ENCODE measurements at regions not wholly inside any gene's neighbourhood (a gene's known extent, or its start where the extent isn't known, plus 50 kb on each side); places are given as distances from the start of the nearest gene placed in this dataset.

DNA sequence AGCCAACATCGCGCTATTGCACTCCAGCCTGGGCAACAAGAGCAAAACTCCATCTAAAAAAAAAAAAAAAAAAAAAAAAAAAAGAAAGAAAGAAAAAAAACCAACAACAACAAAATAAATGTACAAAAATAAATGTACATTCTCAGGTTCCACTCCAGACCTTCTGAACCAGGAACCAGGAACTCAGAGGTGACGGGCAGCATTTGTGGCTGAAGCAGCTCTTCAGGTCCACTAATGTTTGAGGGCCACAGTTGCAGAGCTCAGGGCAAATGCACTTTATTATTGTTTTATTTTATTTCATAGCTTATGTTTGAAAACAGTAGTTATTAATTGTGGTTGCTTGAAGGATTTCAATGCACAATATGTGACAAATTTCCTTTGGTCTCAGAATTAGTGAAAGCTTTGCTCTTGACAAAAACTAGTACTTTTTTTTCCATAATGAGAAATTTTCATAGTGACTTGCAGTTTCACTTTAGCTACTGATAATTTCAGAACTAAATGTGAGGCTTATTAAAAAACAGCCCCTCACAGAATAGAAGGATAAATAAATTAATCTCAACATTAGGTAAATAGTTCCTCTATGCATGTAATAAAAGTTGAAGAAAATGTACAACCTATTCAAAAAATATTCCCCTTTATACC, 378.4 kb upstream of the SPHKAP start:
- Mint-ChIP-seq H3K27me3 (ENCODE audit: low read depth) (no peaks in the 10 kb centered on the region), H3K9me3 (peaks cover 6% of the 10 kb centered on the region), H3K36me3 (ENCODE audit: low read depth) (no peaks in the 10 kb centered on the region), H3K4me1 (ENCODE audit: low read depth) (no peaks in the 10 kb centered on the region), H3K4me3 (no peak overlapping the region), H3K27ac (no peak overlapping the region)

DNA sequence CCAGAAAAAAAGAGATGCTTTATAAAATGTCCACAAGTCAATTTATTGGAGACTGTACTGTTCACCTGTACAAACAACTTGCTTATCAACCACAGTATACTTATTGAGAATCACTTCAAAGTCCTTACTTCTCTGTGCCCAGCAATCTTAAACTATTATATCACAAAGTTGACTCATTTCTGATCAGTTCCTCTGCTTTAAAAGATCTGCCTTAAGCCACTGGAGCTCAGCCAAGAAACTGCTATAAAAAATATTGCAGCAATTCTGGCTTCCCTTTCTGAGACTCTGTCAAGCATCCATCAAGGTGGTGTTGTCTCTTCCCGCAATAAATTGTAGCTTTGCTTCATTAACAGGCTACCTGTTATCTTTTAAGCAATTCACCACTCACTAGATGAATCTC, 375.2 kb upstream of the SPHKAP start:
- H3K27ac Mint-ChIP-seq: no peak overlapping the region
- no peak overlapping the region for H3K4me3 Mint-ChIP-seq
- H3K4me1 Mint-ChIP-seq (ENCODE audit: low read depth): no peaks in the 10 kb centered on the region
- no peaks in the 10 kb centered on the region for H3K36me3 Mint-ChIP-seq (ENCODE audit: low read depth)
- H3K27me3 Mint-ChIP-seq (ENCODE audit: low read depth): no peaks in the 10 kb centered on the region
- peaks cover 11% of the 10 kb centered on the region for H3K9me3 Mint-ChIP-seq

DNA sequence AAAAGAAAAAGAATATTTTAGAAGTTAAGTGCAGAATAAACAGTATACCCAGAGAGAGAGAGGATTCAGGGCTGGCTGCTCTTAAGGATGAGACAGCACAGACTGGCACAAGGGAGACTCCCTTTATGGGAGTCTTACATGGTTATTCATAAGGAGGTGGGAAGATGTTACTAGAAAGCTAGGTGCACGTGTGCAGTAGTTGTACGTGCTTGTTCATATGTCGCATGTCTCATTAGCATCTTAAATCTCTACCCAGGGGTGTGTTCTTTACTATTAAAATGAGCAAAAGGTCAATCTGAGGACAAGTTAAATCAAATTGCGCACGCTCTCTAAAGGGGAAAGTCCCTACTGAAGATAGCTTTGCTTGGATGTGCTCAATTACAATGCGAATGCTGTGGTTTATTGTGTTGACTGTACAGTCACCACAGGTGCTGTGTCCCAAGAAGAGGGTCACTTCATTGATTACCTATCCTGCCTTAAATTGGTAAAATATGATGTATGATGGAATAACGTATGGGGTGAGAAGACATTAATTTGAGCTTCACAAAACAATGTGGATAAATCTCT, 368.0 kb upstream of the SPHKAP start:
- H3K4me1 Mint-ChIP-seq (ENCODE audit: low read depth): no peaks in the 10 kb centered on the region

DNA sequence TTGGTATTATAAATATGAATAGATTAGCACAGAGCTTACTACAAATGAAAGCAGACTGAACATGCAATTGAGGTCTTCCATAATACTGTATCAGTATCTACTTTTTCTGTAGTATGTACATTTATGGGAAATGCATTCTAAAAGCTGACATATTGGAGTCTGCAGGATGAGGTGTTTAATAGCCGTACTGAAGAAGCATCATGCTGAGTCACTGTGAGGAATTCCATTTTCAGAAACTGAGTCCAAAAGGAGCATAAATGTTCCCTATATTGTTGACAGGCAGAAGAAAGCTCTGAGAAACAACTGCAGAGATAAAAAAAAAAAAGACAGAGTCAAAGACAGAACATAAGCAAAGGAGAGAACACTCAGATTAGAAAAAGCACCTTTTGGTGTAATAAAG, 366.7 kb upstream of the SPHKAP start:
- H3K9me3 Mint-ChIP-seq: peaks cover 6% of the 10 kb centered on the region
- no peaks in the 10 kb centered on the region for H3K27me3 Mint-ChIP-seq (ENCODE audit: low read depth)
- no peaks in the 10 kb centered on the region for H3K4me1 Mint-ChIP-seq (ENCODE audit: low read depth)
- H3K27ac Mint-ChIP-seq: no peak overlapping the region
- no peak overlapping the region for H3K4me3 Mint-ChIP-seq
- H3K36me3 Mint-ChIP-seq (ENCODE audit: low read depth): no peaks in the 10 kb centered on the region

More for the DNA sequence above, 368.0 kb upstream of the SPHKAP start:
- H3K27me3 Mint-ChIP-seq (ENCODE audit: low read depth): no peaks in the 10 kb centered on the region
- no peak overlapping the region for H3K4me3 Mint-ChIP-seq
- H3K9me3 Mint-ChIP-seq: peaks cover 7% of the 10 kb centered on the region
- H3K36me3 Mint-ChIP-seq (ENCODE audit: low read depth): no peaks in the 10 kb centered on the region
- H3K27ac Mint-ChIP-seq: no peak overlapping the region

DNA sequence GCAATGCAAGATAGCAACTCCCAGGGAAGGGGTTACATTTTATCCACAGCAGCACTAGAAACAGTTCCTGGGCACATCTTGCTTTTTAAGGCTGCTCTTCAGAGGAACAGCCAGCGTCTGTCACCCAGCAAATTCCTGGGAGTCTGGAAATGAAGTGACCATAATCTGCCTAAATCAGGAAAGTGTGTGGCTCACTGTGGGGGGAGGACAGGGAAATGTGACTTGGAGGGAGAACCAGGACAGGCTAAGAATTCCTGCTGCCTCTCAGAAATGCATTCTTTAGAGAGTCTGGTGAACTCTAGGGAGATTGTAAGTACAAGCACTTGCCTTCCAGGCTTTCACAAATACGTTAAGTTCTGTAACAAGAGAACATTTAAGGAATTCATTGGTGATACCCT, 364.3 kb upstream of the SPHKAP start:
- Mint-ChIP-seq H3K9me3 (peaks cover 6% of the 10 kb centered on the region), H3K36me3 (ENCODE audit: low read depth) (no peaks in the 10 kb centered on the region), H3K27me3 (ENCODE audit: low read depth) (no peaks in the 10 kb centered on the region), H3K27ac (no peak overlapping the region), H3K4me3 (no peak overlapping the region), H3K4me1 (ENCODE audit: low read depth) (no peaks in the 10 kb centered on the region)

DNA sequence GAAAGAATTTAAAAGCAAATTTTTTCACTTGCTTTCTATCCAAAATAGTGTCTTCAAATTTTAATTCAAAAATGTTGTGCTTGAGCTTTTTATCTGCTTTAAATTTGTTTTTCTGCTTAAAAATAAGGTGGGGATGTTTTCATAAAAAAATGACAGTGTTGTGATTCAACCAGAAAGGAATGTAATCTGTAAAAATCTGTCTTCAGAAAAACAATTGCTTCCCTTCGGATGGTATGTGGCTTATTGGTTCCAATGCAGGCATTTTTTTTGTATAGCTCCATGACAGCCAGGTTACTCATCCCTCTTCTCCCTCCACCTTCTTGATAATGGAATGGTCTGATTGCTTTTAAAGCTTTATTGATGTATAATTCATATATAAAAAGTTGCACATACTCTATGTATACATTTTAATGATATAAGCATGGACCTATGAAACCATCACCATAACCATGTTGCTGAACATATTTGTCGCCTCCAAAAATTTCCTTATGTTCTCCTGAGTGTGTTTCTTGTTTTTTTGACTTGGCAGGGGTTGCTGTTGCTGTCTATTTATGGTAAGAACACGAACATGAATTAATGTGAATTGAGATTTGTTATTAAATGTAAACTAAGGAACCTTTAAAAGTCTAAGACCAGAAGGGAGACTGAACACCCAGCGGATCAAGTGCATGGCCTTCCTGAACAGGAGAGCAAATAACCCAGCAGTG, 363.7 kb upstream of the SPHKAP start:
- Mint-ChIP-seq H3K27ac (no peak overlapping the region), H3K36me3 (ENCODE audit: low read depth) (no peaks in the 10 kb centered on the region), H3K4me1 (ENCODE audit: low read depth) (no peaks in the 10 kb centered on the region), H3K27me3 (ENCODE audit: low read depth) (no peaks in the 10 kb centered on the region), H3K4me3 (no peak overlapping the region), H3K9me3 (peaks cover 6% of the 10 kb centered on the region)

DNA sequence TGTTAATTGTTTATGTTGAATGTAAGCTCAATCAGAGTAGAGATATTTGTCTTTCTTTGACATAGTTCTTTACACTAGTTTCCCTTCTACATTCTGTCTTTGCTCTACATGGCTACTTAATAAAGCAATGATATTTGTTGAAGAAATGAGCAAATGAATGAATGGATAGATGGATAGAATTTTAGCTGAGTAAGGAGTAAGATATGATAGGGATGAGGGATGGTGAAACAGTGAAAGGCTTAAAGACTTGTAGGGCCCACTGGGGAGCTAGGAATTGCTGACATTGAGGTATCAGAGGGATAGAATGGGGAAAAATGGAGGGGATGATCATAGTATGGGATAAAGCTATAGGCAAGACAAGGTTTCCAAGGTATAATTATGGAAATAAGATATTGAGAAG, 361.6 kb upstream of the SPHKAP start:
- Mint-ChIP-seq H3K27me3 (ENCODE audit: low read depth) (no peaks in the 10 kb centered on the region), H3K36me3 (ENCODE audit: low read depth) (no peaks in the 10 kb centered on the region), H3K4me3 (no peak overlapping the region), H3K9me3 (peaks cover 12% of the 10 kb centered on the region), H3K27ac (no peak overlapping the region), H3K4me1 (ENCODE audit: low read depth) (no peaks in the 10 kb centered on the region)

DNA sequence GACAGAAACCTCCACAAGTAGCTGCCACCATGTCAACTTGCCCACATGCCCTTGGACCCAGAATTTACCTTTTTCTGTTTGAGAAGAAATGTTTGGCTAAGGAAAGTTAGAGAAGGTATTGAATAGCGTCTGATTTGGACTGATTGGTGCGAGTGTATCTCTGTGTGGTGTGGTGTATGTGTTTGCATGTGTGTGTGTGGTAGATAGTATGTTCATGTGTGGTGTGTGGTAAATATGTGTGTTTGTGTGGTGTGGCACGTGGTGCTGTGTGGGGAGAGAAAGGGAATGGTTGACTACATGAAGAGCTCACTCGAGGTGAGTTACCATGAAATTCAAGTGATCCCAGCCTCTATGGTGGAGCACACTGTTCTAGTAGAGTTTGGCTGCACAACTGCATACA, 360.8 kb upstream of the SPHKAP start:
- H3K4me3 Mint-ChIP-seq: no peak overlapping the region
- H3K36me3 Mint-ChIP-seq (ENCODE audit: low read depth): no peaks in the 10 kb centered on the region
- no peaks in the 10 kb centered on the region for H3K4me1 Mint-ChIP-seq (ENCODE audit: low read depth)
- H3K9me3 Mint-ChIP-seq: peaks cover 15% of the 10 kb centered on the region
- H3K27ac Mint-ChIP-seq: no peak overlapping the region
- H3K27me3 Mint-ChIP-seq (ENCODE audit: low read depth): no peaks in the 10 kb centered on the region

DNA sequence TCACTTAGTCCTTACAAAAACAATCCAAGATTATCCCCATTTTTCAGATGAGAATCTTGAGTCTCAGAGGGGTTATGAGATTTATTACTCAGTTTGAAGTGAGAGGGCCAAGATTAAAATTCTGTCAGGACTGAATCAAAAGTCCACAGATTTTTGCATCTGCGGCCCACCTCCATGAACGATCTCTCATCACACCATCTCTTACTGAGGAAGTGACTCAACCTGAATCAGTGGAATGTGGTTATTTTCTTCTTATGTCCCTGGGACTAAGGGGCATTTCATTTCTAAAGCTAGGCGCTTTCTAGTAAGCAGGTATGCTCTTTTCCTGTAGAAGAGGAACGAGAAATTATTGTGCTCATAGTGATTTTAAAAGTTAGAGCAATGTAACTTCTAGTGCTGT, 360.3 kb upstream of the SPHKAP start:
- Mint-ChIP-seq H3K4me1 (ENCODE audit: low read depth) (no peaks in the 10 kb centered on the region), H3K4me3 (no peak overlapping the region), H3K27me3 (ENCODE audit: low read depth) (no peaks in the 10 kb centered on the region), H3K9me3 (peaks cover 12% of the 10 kb centered on the region), H3K27ac (no peak overlapping the region), H3K36me3 (ENCODE audit: low read depth) (no peaks in the 10 kb centered on the region)

DNA sequence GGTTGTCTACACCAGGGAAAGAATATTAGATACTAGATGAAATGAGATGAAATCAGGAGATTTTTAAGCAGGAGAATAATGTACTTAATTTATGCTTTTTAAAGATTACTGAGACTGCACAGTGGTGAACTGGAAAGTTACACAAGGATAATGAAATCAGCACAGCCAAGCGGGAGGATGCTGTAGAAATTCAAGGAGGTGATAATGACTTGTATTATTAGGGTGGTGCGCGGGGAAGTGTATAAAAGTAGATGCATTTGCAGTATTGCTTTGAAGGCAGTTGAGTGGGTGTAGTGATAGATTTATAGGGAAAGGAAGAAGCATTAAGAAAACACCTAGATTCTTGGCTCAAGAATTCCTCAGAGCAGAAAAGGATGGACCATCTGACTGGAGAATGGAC, 359.5 kb upstream of the SPHKAP start:
- H3K4me1 Mint-ChIP-seq (ENCODE audit: low read depth): no peaks in the 10 kb centered on the region
- H3K36me3 Mint-ChIP-seq (ENCODE audit: low read depth): no peaks in the 10 kb centered on the region
- no peak overlapping the region for H3K27ac Mint-ChIP-seq
- H3K27me3 Mint-ChIP-seq (ENCODE audit: low read depth): no peaks in the 10 kb centered on the region
- H3K9me3 Mint-ChIP-seq: peaks cover 12% of the 10 kb centered on the region
- H3K4me3 Mint-ChIP-seq: no peak overlapping the region

DNA sequence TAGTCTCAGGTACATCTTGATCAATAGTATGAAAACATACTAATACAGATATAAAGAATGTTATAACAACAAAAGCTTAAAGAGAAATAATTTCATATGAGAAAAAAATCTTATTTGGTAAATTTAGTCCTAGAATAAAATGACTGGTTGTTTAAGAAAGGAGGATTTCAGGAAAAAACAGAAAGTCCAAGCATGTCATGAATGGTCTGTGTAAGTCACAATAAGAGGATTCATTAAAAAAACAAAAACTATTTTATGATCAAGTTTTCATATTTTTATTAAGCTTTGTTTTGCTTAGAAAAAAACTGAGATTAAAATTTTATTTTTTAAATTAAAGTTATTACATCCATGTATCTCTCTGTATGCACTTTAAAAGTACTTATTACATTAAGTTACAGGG, 353.9 kb upstream of the SPHKAP start:
- Mint-ChIP-seq H3K27ac (no peak overlapping the region), H3K9me3 (peaks cover 33% of the 10 kb centered on the region), H3K27me3 (ENCODE audit: low read depth) (no peaks in the 10 kb centered on the region), H3K4me1 (ENCODE audit: low read depth) (no peaks in the 10 kb centered on the region), H3K36me3 (ENCODE audit: low read depth) (no peaks in the 10 kb centered on the region), H3K4me3 (no peak overlapping the region)

DNA sequence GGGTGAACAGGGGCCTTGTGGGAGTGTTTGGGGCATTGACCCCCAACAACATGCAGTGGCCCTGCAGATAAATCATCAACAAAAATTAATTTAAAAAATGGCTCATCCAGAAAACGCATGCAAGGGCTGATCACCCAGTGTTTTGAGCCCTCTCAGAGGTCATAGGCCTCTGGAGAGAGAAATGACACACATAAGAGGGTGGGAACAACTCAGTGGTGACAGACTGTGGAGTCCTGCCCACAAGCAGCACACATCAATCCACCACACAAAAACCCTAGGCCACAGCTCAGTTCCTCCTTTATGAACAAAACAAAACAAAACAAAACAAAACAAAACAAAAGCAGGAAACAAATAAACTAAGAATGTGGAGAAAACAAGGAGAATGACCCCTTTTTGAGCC, 351.7 kb upstream of the SPHKAP start:
- Mint-ChIP-seq H3K4me3 (no peak overlapping the region), H3K27me3 (ENCODE audit: low read depth) (no peaks in the 10 kb centered on the region), H3K27ac (no peak overlapping the region), H3K4me1 (ENCODE audit: low read depth) (no peaks in the 10 kb centered on the region), H3K36me3 (ENCODE audit: low read depth) (no peaks in the 10 kb centered on the region), H3K9me3 (peaks cover 30% of the 10 kb centered on the region)

DNA sequence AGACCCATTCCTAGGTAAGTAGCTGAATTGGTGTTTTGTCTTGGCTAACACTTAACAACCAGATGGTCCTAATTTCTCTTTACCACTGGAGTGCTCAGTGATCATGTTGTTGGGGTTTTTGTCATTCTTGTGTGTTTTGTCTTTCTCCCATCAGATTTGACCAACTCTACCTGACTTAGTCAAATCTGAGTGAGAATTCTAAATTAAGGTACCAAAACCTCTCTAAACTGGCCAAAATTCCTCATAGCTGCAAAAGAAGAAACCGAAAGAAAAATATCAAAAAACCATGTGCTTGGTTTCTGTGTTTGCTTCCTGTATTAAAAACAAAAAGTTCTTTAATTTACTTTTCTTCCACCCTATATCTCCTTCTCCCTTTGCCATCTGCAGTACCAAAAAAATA, 350.7 kb upstream of the SPHKAP start:
- Mint-ChIP-seq H3K4me3 (no peak overlapping the region), H3K36me3 (ENCODE audit: low read depth) (no peaks in the 10 kb centered on the region), H3K9me3 (peaks cover 25% of the 10 kb centered on the region), H3K27me3 (ENCODE audit: low read depth) (no peaks in the 10 kb centered on the region), H3K4me1 (ENCODE audit: low read depth) (no peaks in the 10 kb centered on the region), H3K27ac (no peak overlapping the region)

DNA sequence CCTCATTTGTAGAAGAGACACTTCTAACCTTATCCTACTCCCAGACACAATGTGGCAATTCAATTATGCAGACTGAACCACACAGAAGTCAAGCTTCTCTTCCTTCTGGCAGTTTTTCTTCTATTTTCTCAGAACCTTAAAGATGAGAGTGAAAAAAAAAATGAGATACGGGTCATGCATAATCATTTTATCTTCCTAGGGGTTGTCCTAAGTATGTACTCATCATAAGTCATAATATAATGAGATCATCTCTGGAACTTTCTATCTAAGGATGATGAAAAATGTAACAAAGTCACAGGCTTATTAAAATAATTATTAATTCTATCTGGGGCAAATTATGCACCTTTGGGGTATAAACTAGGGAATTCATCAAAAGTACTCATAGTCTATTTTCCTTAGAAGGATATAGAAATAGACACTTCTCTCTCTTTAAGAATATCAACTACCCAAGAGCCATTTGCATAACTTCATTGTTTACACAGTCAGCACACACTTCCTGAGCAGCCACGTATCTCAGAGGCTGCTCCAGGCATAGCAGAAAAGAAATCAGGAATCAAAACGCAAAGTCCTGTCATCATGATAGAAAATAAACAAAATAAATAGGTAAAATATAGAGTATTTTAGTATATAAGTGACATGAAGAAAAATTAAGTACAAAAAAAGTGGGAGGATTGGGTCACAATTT, 345.9 kb upstream of the SPHKAP start:
- Mint-ChIP-seq H3K27me3 (ENCODE audit: low read depth) (no peaks in the 10 kb centered on the region), H3K9me3 (peaks cover 8% of the 10 kb centered on the region), H3K36me3 (ENCODE audit: low read depth) (no peaks in the 10 kb centered on the region), H3K4me3 (no peak overlapping the region), H3K4me1 (ENCODE audit: low read depth) (no peaks in the 10 kb centered on the region), H3K27ac (no peak overlapping the region)

DNA sequence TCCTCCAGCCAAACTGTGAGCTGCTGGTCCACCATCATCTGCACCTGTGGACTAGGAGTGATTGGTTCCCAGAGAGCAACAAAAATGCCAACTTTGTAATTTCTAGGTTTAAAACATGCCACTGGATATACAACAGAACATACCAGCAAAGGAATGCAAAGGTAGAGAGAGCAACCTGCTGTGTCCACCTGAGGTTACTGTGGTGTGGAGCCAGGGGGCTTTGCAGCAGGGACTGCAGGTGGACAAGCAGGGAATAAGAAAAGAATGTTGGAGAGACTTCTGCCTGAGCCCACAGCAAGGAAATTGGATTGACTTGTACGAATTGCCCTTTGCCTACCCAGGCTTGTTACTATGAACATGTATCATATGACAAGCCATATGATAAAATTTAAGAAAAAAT, 345.2 kb upstream of the SPHKAP start:
- Mint-ChIP-seq H3K27ac (no peak overlapping the region), H3K4me1 (ENCODE audit: low read depth) (no peaks in the 10 kb centered on the region), H3K4me3 (no peak overlapping the region), H3K9me3 (peaks cover 11% of the 10 kb centered on the region), H3K36me3 (ENCODE audit: low read depth) (no peaks in the 10 kb centered on the region), H3K27me3 (ENCODE audit: low read depth) (no peaks in the 10 kb centered on the region)

All from T-helper 1 cell treated with Interleukin-12 subunit alpha and Interleukin-12 subunit beta and Interleukin-4 antibody, amounts not matched to agents 30 μg/mL and 1 μg/mL, for 36 hours (primary cell).